ENCODE measurements at regions not wholly inside any gene's neighbourhood (a gene's known extent, or its start where the extent isn't known, plus 50 kb on each side); places are given as distances from the start of the nearest gene placed in this dataset.
A peak's percentile ranks its signal among the peaks of the same experiment; 100 is the strongest.

DNA sequence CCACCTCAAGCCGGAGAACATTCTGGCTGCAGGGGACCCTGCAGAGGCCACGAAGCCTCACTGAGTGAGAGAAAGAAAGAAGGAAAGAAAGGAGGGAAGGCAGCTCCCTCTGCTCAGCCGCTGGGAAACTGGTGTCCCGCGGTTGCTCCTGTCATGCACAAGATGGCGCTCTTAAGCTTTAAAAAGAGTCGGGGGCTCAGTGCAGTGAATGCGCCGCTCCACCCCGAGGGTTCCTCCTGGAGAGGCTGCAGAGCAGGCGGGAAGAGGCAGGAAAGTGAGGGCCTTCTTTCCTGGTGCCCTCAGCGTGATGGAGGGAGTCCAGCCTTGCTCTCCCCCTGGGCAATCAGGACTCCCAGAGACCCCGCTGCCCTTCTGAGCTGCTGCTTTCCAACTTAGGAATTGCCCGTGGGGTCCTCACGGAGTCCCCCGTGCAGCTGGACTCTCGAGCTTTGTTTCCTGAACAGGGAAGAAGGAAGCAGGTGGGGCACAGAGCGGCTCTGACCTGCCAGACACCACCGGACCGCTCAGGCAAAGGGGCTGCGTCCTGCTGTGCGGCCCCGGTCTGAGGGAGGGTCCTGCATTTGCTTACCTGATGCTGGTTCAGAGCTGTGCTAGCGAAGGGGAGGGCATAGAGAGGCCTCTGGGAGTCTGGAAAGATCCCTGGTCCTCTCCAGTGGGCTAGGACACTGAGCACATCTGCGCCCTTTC is 141.9 kb upstream of the MKI67 start:
- no peaks in the 10 kb centered on the region for H3F3A ChIP-seq (ENCODE audit: low read length, unreplicated experiment)
- H3K27ac ChIP-seq (ENCODE audit: low read length) = no peak overlapping the region
- H3K9me3 ChIP-seq (ENCODE audit: low read length) = no peaks in the 10 kb centered on the region
- intact Hi-C loops (cut with micrococcal nuclease) = no loop called here
- DNase-seq (peak; percentile 42), ATAC-seq (no peak; the same call in 1 of the 2 replicates)
- H3K9ac ChIP-seq (ENCODE audit: low read length) = no peak overlapping the region
- no peak overlapping the region for H3K4me3 ChIP-seq (ENCODE audit: low read length)
- no peak overlapping the region for H2AFZ ChIP-seq (ENCODE audit: low read length)
- H3K4me2 ChIP-seq (ENCODE audit: low read length) = no peak overlapping the region
- H3K4me1 ChIP-seq (ENCODE audit: insufficient read depth, low read length) = no peaks in the 10 kb centered on the region
- BruUV-seq (replicated peaks) = no TSS peak
- ChIA-PET CTCF (no interaction called here), POLR2A (ENCODE audit: unreplicated experiment) (no interaction called here)
- H3K9me2 ChIP-seq (replicated peaks; ENCODE audit: low read length) = no peaks in the 10 kb centered on the region
- H3K79me2 ChIP-seq (ENCODE audit: low read length) = no peaks in the 10 kb centered on the region
- TF ChIP-seq EZH2 (IDR thresholded peaks at IDR 0.05; ENCODE audit: low read length, unreplicated experiment) (no peak), CTCF (conservative IDR thresholded peaks at IDR 0.05; ENCODE audit: low read depth, low read length) (peak; percentile 62)
- H3K27me3 ChIP-seq (ENCODE audit: low read length) = peaks cover 10% of the 10 kb centered on the region
- no peaks in the 10 kb centered on the region for H4K20me1 ChIP-seq (ENCODE audit: low read length)
- no peaks in the 10 kb centered on the region for H3K36me3 ChIP-seq (ENCODE audit: low read depth, low read length)

DNA sequence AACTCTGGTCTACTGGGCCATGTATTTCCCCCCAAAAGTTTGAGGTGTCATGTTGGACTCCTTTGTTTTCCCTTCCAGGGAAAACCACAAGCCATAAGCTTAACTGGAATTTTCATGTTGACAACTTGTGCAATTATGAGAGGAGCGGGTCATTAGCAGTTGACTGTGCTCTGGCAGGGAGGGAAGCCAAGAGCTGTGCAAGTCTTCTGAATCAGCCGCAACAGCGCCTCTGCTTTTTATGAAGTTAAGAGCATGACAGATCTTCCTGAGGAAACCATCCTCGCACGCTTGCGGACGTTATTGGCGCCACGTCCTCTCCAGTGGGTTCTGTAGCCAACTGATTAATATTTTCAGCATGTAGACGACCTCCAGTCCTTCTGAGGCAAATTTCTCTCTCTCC is 148.7 kb upstream of the MKI67 start:
- Histone ChIP-seq H3K4me3 (ENCODE audit: low read length) (no peak overlapping the region), H3K27ac (ENCODE audit: low read length) (no peak overlapping the region), H3K9ac (ENCODE audit: low read length) (no peak overlapping the region), H3K36me3 (ENCODE audit: low read depth, low read length) (no peaks in the 10 kb centered on the region), H3K4me1 (ENCODE audit: insufficient read depth, low read length) (no peaks in the 10 kb centered on the region), H2AFZ (ENCODE audit: low read length) (no peak overlapping the region), H4K20me1 (ENCODE audit: low read length) (no peaks in the 10 kb centered on the region), H3K79me2 (ENCODE audit: low read length) (no peaks in the 10 kb centered on the region), H3K9me3 (ENCODE audit: low read length) (no peaks in the 10 kb centered on the region), H3K9me2 (replicated peaks; ENCODE audit: low read length) (no peaks in the 10 kb centered on the region), H3F3A (ENCODE audit: low read length, unreplicated experiment) (no peaks in the 10 kb centered on the region), H3K4me2 (ENCODE audit: low read length) (no peak overlapping the region), H3K27me3 (ENCODE audit: low read length) (peaks cover 48% of the 10 kb centered on the region)
- DNase-seq (peak; percentile 8), ATAC-seq (no peak)
- TF ChIP-seq EZH2phosphoT487 (IDR thresholded peaks at IDR 0.05; ENCODE audit: borderline replicate concordance, low read length) (no peak), CTCF (conservative IDR thresholded peaks at IDR 0.05; ENCODE audit: low read depth, low read length) (no peak)
- ChIA-PET CTCF (no interaction called here), POLR2A (ENCODE audit: unreplicated experiment) (no interaction called here)
- intact Hi-C loops (cut with micrococcal nuclease) = no loop called here
- no TSS peak for BruUV-seq (replicated peaks)

DNA sequence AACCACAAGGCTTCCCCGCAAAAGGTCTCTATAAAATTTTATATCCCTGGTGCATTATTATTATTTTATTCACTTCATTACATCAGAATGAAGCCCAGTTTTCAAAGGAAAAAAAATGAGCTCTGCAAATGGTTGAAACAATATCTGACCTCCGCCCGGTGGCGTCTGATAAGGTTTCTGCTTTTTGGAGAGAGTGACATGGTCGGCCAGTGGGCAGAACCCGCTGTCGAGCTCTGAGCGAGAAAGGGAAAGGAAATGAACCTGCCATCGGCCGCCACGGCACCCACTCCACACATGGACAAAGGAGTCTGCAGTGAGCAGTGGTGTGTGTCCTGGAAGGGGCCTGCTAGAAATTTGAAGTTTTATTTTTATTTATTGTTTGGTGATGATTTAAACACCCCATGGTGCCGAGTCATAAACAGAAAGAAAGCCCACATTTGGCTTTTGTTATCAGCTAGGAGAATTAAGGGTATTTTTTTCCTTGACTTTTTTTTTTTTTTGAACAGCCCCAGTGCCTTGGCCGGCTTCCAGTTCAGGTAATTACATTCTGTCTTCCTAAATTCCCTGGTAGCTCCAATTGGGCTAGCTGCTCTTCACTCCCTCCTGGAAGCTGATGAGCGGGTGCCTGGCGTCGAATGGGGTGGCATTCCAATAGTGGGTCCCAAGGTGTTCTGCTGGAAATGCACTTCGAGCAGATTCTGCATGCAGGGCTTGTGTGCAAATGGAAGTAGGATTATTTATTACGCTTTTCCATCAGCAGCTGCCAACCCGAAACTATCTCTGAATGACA is 149.4 kb upstream of the MKI67 start:
- Histone ChIP-seq H3K4me3 (ENCODE audit: low read length) (no peak overlapping the region), H2AFZ (ENCODE audit: low read length) (no peak overlapping the region), H3K79me2 (ENCODE audit: low read length) (no peaks in the 10 kb centered on the region), H3K4me2 (ENCODE audit: low read length) (no peak overlapping the region), H4K20me1 (ENCODE audit: low read length) (no peaks in the 10 kb centered on the region), H3K4me1 (ENCODE audit: insufficient read depth, low read length) (no peaks in the 10 kb centered on the region), H3K9ac (ENCODE audit: low read length) (no peak overlapping the region), H3K9me3 (ENCODE audit: low read length) (no peaks in the 10 kb centered on the region), H3F3A (ENCODE audit: low read length, unreplicated experiment) (no peaks in the 10 kb centered on the region), H3K27me3 (ENCODE audit: low read length) (peaks cover 48% of the 10 kb centered on the region), H3K36me3 (ENCODE audit: low read depth, low read length) (no peaks in the 10 kb centered on the region), H3K9me2 (replicated peaks; ENCODE audit: low read length) (no peaks in the 10 kb centered on the region), H3K27ac (ENCODE audit: low read length) (no peak overlapping the region)
- no peak for DNase-seq
- CTCF ChIA-PET = no interaction called here
- intact Hi-C loops (cut with micrococcal nuclease) = no loop called here
- POLR2A ChIA-PET (ENCODE audit: unreplicated experiment) = no interaction called here
- BruUV-seq (replicated peaks) = no TSS peak
- TF ChIP-seq EZH2phosphoT487 (IDR thresholded peaks at IDR 0.05; ENCODE audit: borderline replicate concordance, low read length) (no peak), CTCF (conservative IDR thresholded peaks at IDR 0.05; ENCODE audit: low read depth, low read length) (no peak), EZH2 (IDR thresholded peaks at IDR 0.05; ENCODE audit: low read length, unreplicated experiment) (no peak)
- ATAC-seq = no peak

Measured in PC-3 (cell line).